Gastrocnemius medialis (tissue), 4 donors: ENCODE measurements at regions not wholly inside any gene's neighbourhood (a gene's known extent, or its start where the extent isn't known, plus 50 kb on each side); places are given as distances from the start of the nearest gene placed in this dataset.

Experiments used
- ATAC-seq, 2 donors: fragments of 150-250 bp; one replicate each; pipeline ENCODE4 v1.9.1; 2016
- DNase-seq, 2 donors: peaks; one replicate each; pipeline ENCODE4 v3.0.0-alpha.2; 2019
- H3K27ac ChIP-seq, 4 donors: fragments of 200-600 bp; sonication (generic); 1 replicate in 1 of 4; 2 replicates in 3 of 4; pipeline ENCODE4 v1.5.1; 2016 to 2018; ENCODE audit warnings: mild to moderate bottlenecking in 2 of 4, moderate library complexity in 1 of 4
- H3K27me3 ChIP-seq, 3 donors: fragments of 200-600 bp; sonication (generic) in 2 of 3; 1 replicate in 1 of 3; 2 replicates in 2 of 3; pipeline versions ENCODE4 v1.5.1 to v1.6.0; 2016 to 2019; ENCODE audit warnings: mild to moderate bottlenecking in 1 of 3, moderate library complexity in 1 of 3
- H3K36me3 ChIP-seq, 2 donors: fragments of 200-600 bp; sonication (generic) in 1 of 2; one replicate each; pipeline ENCODE4 v1.5.1; 2017 to 2018
- H3K4me1 ChIP-seq, 2 donors: fragments of 200-600 bp; sonication (generic) in 1 of 2; one replicate each; pipeline ENCODE4 v1.5.1; 2016 to 2017; ENCODE audit warnings: mild to moderate bottlenecking in 2 of 2
- H3K4me3 ChIP-seq, 4 donors: fragments of 200-600 bp; sonication (generic) in 3 of 4; 1 replicate in 1 of 4; 2 replicates in 3 of 4; pipeline ENCODE4 v1.5.1; 2016 to 2019; ENCODE audit warnings: mild to moderate bottlenecking in 2 of 4
- H3K9me3 ChIP-seq, 3 donors: fragments of 200-600 bp; sonication (generic) in 2 of 3; 1 replicate in 1 of 3; 2 replicates in 2 of 3; pipeline ENCODE4 v1.5.1; 2016 to 2019
- CTCF ChIP-seq, 5 experiments: fragments of 450-650 bp in 3 of 5; fragments of 200-600 bp in 2 of 5; sonication (generic) in 2 of 5; IDR thresholded peaks in 4 of 5; conservative IDR thresholded peaks in 1 of 5; 1 replicate in 4 of 5; 2 replicates in 1 of 5; pipeline ENCODE4 v1.5.1; 2016 to 2019; ENCODE audit warnings: antibody characterized with exemption in 5 of 5, mild to moderate bottlenecking in 3 of 5, moderate library complexity in 3 of 5
- POLR2A ChIP-seq, 2 donors: fragments of 450-650 bp; IDR thresholded peaks; one replicate each; pipeline ENCODE4 v1.6.1; 2017; ENCODE audit warnings: antibody characterized with exemption in 2 of 2, mild to moderate bottlenecking in 2 of 2, moderate library complexity in 2 of 2
- in situ Hi-C, 4 donors: fragments of 200-750 bp; cut with MboI; loops; one replicate each; pipeline versions ENCODE4 v1.15.0 to v1.8.0; 2017; ENCODE audit warnings: low sequenced_read_pairs in 4 of 4
- intact Hi-C: fragments of 100-400 bp; cut with DNase I; formaldehyde crosslinking; loops from one replicate; pipeline ENCODE4 v1.15.1; 2023; ENCODE audit warnings: low total_unique reads

GRCh38 chr18:28766027-28766426, 589.1 kb upstream of the CDH2 start:
- H3K9me3 ChIP-seq, result no peaks in the 10 kb centered on the region
- intact Hi-C loops, result no loop called here
- in situ Hi-C loops, result no loop called here
- H3K4me3 ChIP-seq, result no peak overlapping the region
- H3K36me3 ChIP-seq, result no peaks in the 10 kb centered on the region
- H3K27ac ChIP-seq, result no peak overlapping the region
- no peaks in the 10 kb centered on the region for H3K27me3 ChIP-seq
- DNase-seq, result no peak
- no peak for ATAC-seq
- no peaks in the 10 kb centered on the region for H3K4me1 ChIP-seq
- TF ChIP-seq CTCF (IDR thresholded peaks at IDR 0.05 in 4 of 5, conservative IDR thresholded peaks at IDR 0.05 in 1 of 5) (no peak), POLR2A (IDR thresholded peaks at IDR 0.05) (no peak)

GRCh38 chr18:28760299-28760698, 583.4 kb upstream of the CDH2 start:
- Histone ChIP-seq H3K36me3 (no peaks in the 10 kb centered on the region), H3K9me3 (no peaks in the 10 kb centered on the region), H3K27ac (no peak overlapping the region), H3K27me3 (no peaks in the 10 kb centered on the region), H3K4me3 (no peak overlapping the region), H3K4me1 (no peaks in the 10 kb centered on the region)
- DNase-seq, result no peak
- intact Hi-C loops (no loop called here), in situ Hi-C loops (no loop called here)
- TF ChIP-seq POLR2A (IDR thresholded peaks at IDR 0.05), result no peak
- no peak for TF ChIP-seq CTCF (IDR thresholded peaks at IDR 0.05 in 4 of 5, conservative IDR thresholded peaks at IDR 0.05 in 1 of 5)
- ATAC-seq, result no peak

GRCh38 chr18:28757466-28758008, 580.6 kb upstream of the CDH2 start:
- Histone ChIP-seq H3K27me3 (no peaks in the 10 kb centered on the region), H3K4me3 (no peak overlapping the region), H3K36me3 (no peaks in the 10 kb centered on the region), H3K27ac (no peak overlapping the region), H3K9me3 (no peaks in the 10 kb centered on the region), H3K4me1 (no peaks in the 10 kb centered on the region)
- in situ Hi-C loops (no loop called here), intact Hi-C loops (no loop called here)
- ATAC-seq, result no peak
- DNase-seq, result no peak
- TF ChIP-seq CTCF (IDR thresholded peaks at IDR 0.05 in 4 of 5, conservative IDR thresholded peaks at IDR 0.05 in 1 of 5) (no peak), POLR2A (IDR thresholded peaks at IDR 0.05) (no peak)

GRCh38 chr18:28743115-28743514, 566.2 kb upstream of the CDH2 start:
- ATAC-seq (no peak), DNase-seq (no peak)
- H3K4me3 ChIP-seq, result no peak overlapping the region
- no peaks in the 10 kb centered on the region for H3K9me3 ChIP-seq
- no peaks in the 10 kb centered on the region for H3K27me3 ChIP-seq
- H3K27ac ChIP-seq, result no peak overlapping the region
- intact Hi-C loops, result no loop called here
- no peaks in the 10 kb centered on the region for H3K36me3 ChIP-seq
- H3K4me1 ChIP-seq, result no peaks in the 10 kb centered on the region
- TF ChIP-seq CTCF (IDR thresholded peaks at IDR 0.05 in 4 of 5, conservative IDR thresholded peaks at IDR 0.05 in 1 of 5) (no peak), POLR2A (IDR thresholded peaks at IDR 0.05) (no peak)
- in situ Hi-C loops, result no loop called here

- Histone ChIP-seq H3K4me3 (no peak overlapping the region), H3K36me3 (no peaks in the 10 kb centered on the region), H3K9me3 (no peaks in the 10 kb centered on the region), H3K27ac (no peak overlapping the region), H3K4me1 (no peaks in the 10 kb centered on the region), H3K27me3 (no peaks in the 10 kb centered on the region)
- TF ChIP-seq CTCF (IDR thresholded peaks at IDR 0.05 in 4 of 5, conservative IDR thresholded peaks at IDR 0.05 in 1 of 5) (no peak), POLR2A (IDR thresholded peaks at IDR 0.05) (no peak)
- in situ Hi-C loops (no loop called here), intact Hi-C loops (no loop called here)
- ATAC-seq, result no peak
- DNase-seq, result no peak
Observed at GRCh38 chr18:28740575-28740974, 563.6 kb upstream of the CDH2 start.
